ENCODE measurements at regions not wholly inside any gene's neighbourhood (a gene's known extent, or its start where the extent isn't known, plus 50 kb on each side); places are given as distances from the start of the nearest gene placed in this dataset.

DNA sequence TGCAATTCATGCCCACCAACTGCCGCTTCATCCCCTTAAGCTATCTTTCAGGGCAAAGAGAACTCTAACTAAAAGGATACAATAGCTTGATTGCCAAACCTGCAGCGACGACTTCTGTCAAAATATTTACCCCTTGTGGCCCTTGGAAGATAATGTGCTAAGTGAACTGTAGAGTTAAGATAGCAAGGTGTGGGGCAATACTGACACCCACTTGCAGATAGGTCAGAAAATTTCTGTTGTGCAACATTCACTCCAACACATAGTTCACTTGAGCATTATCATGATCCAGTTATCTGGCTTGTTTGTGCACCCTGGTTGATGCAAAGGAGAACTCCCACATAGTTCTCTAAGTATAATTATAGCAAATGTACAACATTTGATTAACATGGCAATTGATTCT lies 55.6 kb downstream of the RHOXF2B start:
- DNase-seq, result no peak

GRCh38 chrX:120020305-120020704 lies 57.2 kb downstream of the RHOXF2B start:
- no peak for DNase-seq

GRCh38 chrX:120016068-120016441 lies 61.4 kb downstream of the RHOXF2B start:
- DNase-seq, result no peak

DNA sequence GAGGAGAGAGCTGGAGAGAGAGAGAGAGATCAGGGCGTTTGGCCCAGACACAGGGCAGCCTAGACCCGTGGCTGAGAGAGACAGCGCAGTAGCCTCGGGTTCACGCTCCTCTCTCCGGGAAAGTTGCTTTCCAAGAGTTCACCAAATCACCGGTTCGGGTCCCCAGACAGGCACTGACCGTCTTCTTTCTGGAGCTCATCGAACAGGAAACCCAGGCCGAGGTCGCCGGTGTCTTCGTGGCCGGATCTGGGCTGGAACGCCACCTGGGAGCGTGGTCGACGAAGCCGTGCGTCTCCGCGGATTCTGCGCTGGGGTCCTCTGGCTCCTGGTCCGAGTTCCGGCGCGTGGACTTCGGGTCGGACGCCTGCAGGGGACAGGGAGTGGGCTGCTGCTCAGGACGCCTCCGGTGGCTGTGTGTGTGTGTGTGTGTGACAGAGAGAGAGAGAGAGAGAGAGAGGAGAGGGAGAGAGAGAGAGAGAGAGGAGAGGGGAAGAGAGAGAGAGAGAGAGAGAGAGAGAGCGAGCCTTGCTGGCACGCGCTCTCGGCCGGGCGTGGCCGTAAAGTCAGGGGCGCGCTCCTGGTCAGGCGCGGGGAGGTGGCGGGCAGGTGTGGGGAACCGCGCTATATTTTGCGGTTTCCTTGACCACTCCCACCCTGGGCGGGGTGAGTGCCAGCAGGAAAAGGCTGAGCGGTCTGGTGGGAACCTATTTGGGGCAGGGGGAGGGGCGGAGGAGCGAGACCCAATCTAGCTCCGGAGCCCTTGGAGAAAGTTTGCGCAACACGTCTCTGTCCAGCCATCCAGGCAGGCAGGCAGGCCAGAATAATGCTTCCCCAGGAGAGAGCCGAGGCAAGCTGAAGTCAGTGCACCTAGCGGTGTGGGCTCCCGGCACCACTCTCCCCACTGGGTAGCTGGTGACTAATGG lies 62.1 kb downstream of the RHOXF2B start:
- DNase-seq, result no peak

- DNase-seq, result no peak
Measured at GRCh38 chrX:120014354-120015130, 62.9 kb downstream of the RHOXF2B start.

DNA sequence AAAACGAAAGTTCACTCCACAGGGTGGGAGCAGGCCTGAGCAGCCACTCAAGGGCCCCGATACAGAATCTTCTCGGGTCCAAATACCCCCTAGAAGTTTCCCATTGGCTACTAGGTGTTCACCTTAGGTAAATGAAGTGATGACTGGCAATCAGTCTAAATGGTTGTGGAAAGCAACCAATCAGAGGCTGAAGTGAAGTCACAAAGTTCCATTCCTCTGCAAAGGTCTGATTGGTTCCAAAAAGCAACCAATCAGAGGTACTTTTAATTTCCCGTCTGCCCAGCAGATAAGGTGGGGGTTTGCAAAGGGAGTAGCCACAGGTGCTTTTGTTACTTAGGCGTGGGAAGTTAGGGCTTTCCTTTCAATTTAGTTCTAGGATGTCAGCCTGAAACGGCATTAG lies 58.2 kb upstream of the NKAP start:
- no peak for DNase-seq

GRCh38 chrX:120000490-120001246 lies 57.1 kb upstream of the NKAP start:
- DNase-seq, result peak; percentile 26 to 36

- no peak for DNase-seq
Measured at GRCh38 chrX:119999087-119999634, 55.6 kb upstream of the NKAP start.

GRCh38 chrX:119997570-119997969 lies 54.0 kb upstream of the NKAP start:
- no peak for DNase-seq

GRCh38 chrX:119996600-119997524 lies 53.3 kb upstream of the NKAP start:
- DNase-seq, result no peak

- DNase-seq, result no peak
Measured at GRCh38 chrX:119996069-119996468, 52.5 kb upstream of the NKAP start.
